HEK293 (cell line): ENCODE measurements at regions not wholly inside any gene's neighbourhood (a gene's known extent, or its start where the extent isn't known, plus 50 kb on each side); places are given as distances from the start of the nearest gene placed in this dataset.

Experiments used
- ATF2 ChIP-seq: fragments of 450-650 bp; formaldehyde crosslinking; IDR thresholded peaks from 2 replicates; pipeline ENCODE4 v1.5.1; 2016; ENCODE audit warnings: missing biosample characterization, missing genetic modification characterization, low read depth
- BCL11B ChIP-seq: fragments of 450-650 bp; formaldehyde crosslinking; IDR thresholded peaks from 2 replicates; pipeline ENCODE4 v1.5.1; 2016; ENCODE audit warnings: low read depth, missing biosample characterization, missing genetic modification characterization
- CTCF ChIP-seq: fragments of 450-650 bp; formaldehyde crosslinking; IDR thresholded peaks from 2 replicates; pipeline ENCODE4 v1.5.1; 2016; ENCODE audit warnings: missing biosample characterization, missing genetic modification characterization
- PRDM4 ChIP-seq: fragments of 450-650 bp; formaldehyde crosslinking; IDR thresholded peaks from 2 replicates; pipeline ENCODE4 v1.5.1; 2017; ENCODE audit warnings: missing biosample characterization, missing genetic modification characterization
- ZBTB11 ChIP-seq: fragments of 450-650 bp; formaldehyde crosslinking; conservative IDR thresholded peaks from 2 replicates; pipeline ENCODE4 v1.5.1; 2016; ENCODE audit warnings: low read depth, missing biosample characterization, missing genetic modification characterization
- ZBTB49 ChIP-seq: fragments of 450-650 bp; formaldehyde crosslinking; IDR thresholded peaks from 2 replicates; pipeline ENCODE4 v1.5.1; 2016; ENCODE audit warnings: missing biosample characterization, missing genetic modification characterization, low read depth
- ZFP37 ChIP-seq: fragments of 450-650 bp; formaldehyde crosslinking; IDR thresholded peaks from 2 replicates; pipeline ENCODE4 v1.5.1; 2016; ENCODE audit warnings: missing biosample characterization, missing genetic modification characterization
- ZNF2 ChIP-seq: fragments of 450-650 bp; formaldehyde crosslinking; IDR thresholded peaks from 2 replicates; pipeline ENCODE4 v1.5.1; 2016; ENCODE audit warnings: missing biosample characterization, missing genetic modification characterization
- ZNF221 ChIP-seq: fragments of 450-650 bp; formaldehyde crosslinking; IDR thresholded peaks from 2 replicates; pipeline ENCODE4 v1.5.1; 2017; ENCODE audit warnings: missing biosample characterization, missing genetic modification characterization, borderline replicate concordance
- ZNF223 ChIP-seq: fragments of 450-650 bp; formaldehyde crosslinking; IDR thresholded peaks from 2 replicates; pipeline ENCODE4 v1.5.1; 2016; ENCODE audit warnings: missing biosample characterization, missing genetic modification characterization
- ZNF274 ChIP-seq, 2 experiments: fragments of 200-500 bp in 1 of 2; fragments of 450-650 bp in 1 of 2; sonication (Bioruptor generic) in 1 of 2; formaldehyde crosslinking in 1 of 2; IDR thresholded peaks; 2 replicates each; pipeline versions ENCODE4 v1.5.1 to v1.6.1; 2014 to 2016; ENCODE audit warnings: borderline replicate concordance in 1 of 2, inconsistent platforms in 1 of 2, low read length in 1 of 2, missing biosample characterization in 1 of 2, missing genetic modification characterization in 1 of 2
- ZNF501 ChIP-seq: fragments of 450-650 bp; formaldehyde crosslinking; IDR thresholded peaks from 2 replicates; pipeline ENCODE4 v1.5.1; 2016; ENCODE audit warnings: missing biosample characterization, missing genetic modification characterization
- ZNF596 ChIP-seq: fragments of 450-650 bp; IDR thresholded peaks from 2 replicates; pipeline ENCODE4 v1.5.0; 2018; ENCODE audit warnings: missing biosample characterization, mild to moderate bottlenecking, missing genetic modification characterization, moderate library complexity
- ZSCAN5A ChIP-seq: fragments of 450-650 bp; formaldehyde crosslinking; IDR thresholded peaks from 2 replicates; pipeline ENCODE4 v1.5.1; 2016; ENCODE audit warnings: missing biosample characterization, missing genetic modification characterization

GRCh38 chr11:31865606-31866300, 54.6 kb upstream of the PAX6 start:
- TF ChIP-seq BCL11B (tag by site-specific recombination) (no peak), ZNF221 (tag by site-specific recombination) (no peak), PRDM4 (tag by site-specific recombination) (no peak), ZNF501 (tag by site-specific recombination) (no peak), ATF2 (tag by site-specific recombination) (no peak), CTCF (tag by site-specific recombination) (no peak), ZNF2 (tag by site-specific recombination) (no peak), ZBTB49 (tag by site-specific recombination) (no peak), ZNF274 (IDR thresholded peaks at IDR 0.05; ENCODE audit: low read length) (no peak), ZNF274 (tag by site-specific recombination; IDR thresholded peaks at IDR 0.05; ENCODE audit: borderline replicate concordance) (no peak), ZSCAN5A (tag by site-specific recombination) (no peak), ZBTB11 (no peak), ZFP37 (tag by site-specific recombination) (no peak), ZNF223 (tag by site-specific recombination) (no peak), ZNF596 (no peak)
